CD14-positive monocyte (primary cell): ENCODE measurements at regions not wholly inside any gene's neighbourhood (a gene's known extent, or its start where the extent isn't known, plus 50 kb on each side); places are given as distances from the start of the nearest gene placed in this dataset.

Source experiments
- DNase-seq, 3 donors: peaks; one replicate each; pipeline ENCODE4 v3.0.0-alpha.2; 2011 to 2022
- H2AFZ ChIP-seq: 2 replicates; pipeline ENCODE4 v1.6.0; 2012; ENCODE audit warnings: mild to moderate bottlenecking, low read depth, low read length, inconsistent platforms; ENCODE audit not compliant: insufficient read depth, poor library complexity, severe bottlenecking
- H3K27ac ChIP-seq, 2 donors: 1 replicate in 1 of 2; 2 replicates in 1 of 2; pipeline ENCODE4 v1.5.1; 2012 to 2013; ENCODE audit warnings: low read length in 2 of 2, control low read depth in 1 of 2, inconsistent platforms in 1 of 2, low read depth in 1 of 2, mild to moderate bottlenecking in 1 of 2
- H3K27me3 ChIP-seq, 2 donors: one replicate each; pipeline versions ENCODE4 v1.6.0 to v1.6.1; 2011 to 2013; ENCODE audit warnings: low read length in 2 of 2; ENCODE audit not compliant: control insufficient read depth in 2 of 2, insufficient read depth in 2 of 2
- H3K36me3 ChIP-seq, 2 donors: replicated peaks in 1 of 2; 1 replicate in 1 of 2; 2 replicates in 1 of 2; pipeline versions ENCODE4 v1.5.1 to v1.6.1; 2012 to 2013; ENCODE audit warnings: low read length in 2 of 2, control low read depth in 1 of 2, inconsistent platforms in 1 of 2, mild to moderate bottlenecking in 1 of 2; ENCODE audit not compliant: insufficient read depth in 2 of 2, control insufficient read depth in 1 of 2
- H3K4me1 ChIP-seq, 2 donors: 1 replicate in 1 of 2; 2 replicates in 1 of 2; pipeline versions ENCODE4 v1.5.1 to v1.6.1; 2012 to 2013; ENCODE audit warnings: low read length in 2 of 2, control low read depth in 1 of 2, inconsistent platforms in 1 of 2, mild to moderate bottlenecking in 1 of 2, moderate library complexity in 1 of 2; ENCODE audit not compliant: insufficient read depth in 2 of 2, control insufficient read depth in 1 of 2
- H3K4me2 ChIP-seq: replicated peaks from 2 replicates; pipeline ENCODE3; 2012; ENCODE audit warnings: low read length, moderate library complexity, mild to moderate bottlenecking; ENCODE audit not compliant: poor library complexity, severe bottlenecking; ENCODE audit errors: extremely low read depth
- H3K4me3 ChIP-seq, 3 experiments: fragments of 200-600 bp in 1 of 3; sonication (generic) in 1 of 3; replicated peaks in 1 of 3; 1 replicate in 2 of 3; 2 replicates in 1 of 3; pipeline ENCODE4 v1.5.1; 2011 to 2013; ENCODE audit warnings: low read length in 3 of 3, mild to moderate bottlenecking in 3 of 3, control low read depth in 2 of 3, low read depth in 2 of 3, inconsistent platforms in 1 of 3, moderate library complexity in 1 of 3
- H3K79me2 ChIP-seq: 2 replicates; pipeline ENCODE4 v1.6.0; 2012; ENCODE audit warnings: mild to moderate bottlenecking, control low read depth, inconsistent platforms, low read length, moderate library complexity; ENCODE audit not compliant: insufficient read depth
- H3K9ac ChIP-seq: 2 replicates; pipeline ENCODE4 v1.6.0; 2017; ENCODE audit warnings: low read length, mild to moderate bottlenecking; ENCODE audit not compliant: insufficient read depth, poor library complexity, severe bottlenecking
- H3K9me3 ChIP-seq, 2 donors: replicated peaks in 1 of 2; 1 replicate in 1 of 2; 2 replicates in 1 of 2; pipeline versions ENCODE4 v1.5.1 to v1.6.1; 2012 to 2013; ENCODE audit warnings: low read length in 2 of 2, control low read depth in 1 of 2; ENCODE audit not compliant: control insufficient read depth in 1 of 2, insufficient read depth in 1 of 2
- H4K20me1 ChIP-seq: 2 replicates; pipeline ENCODE4 v1.6.0; 2012; ENCODE audit warnings: mild to moderate bottlenecking, low read length, control low read depth, moderate library complexity; ENCODE audit not compliant: insufficient read depth
- H3K27ac Mint-ChIP-seq, 7 donors: one replicate each; pipeline ENCODE4 v1.8.0; 2020; ENCODE audit warnings: mild to moderate bottlenecking in 7 of 7, mixed read lengths in 7 of 7, moderate library complexity in 6 of 7, inconsistent platforms in 2 of 7
- H3K27me3 Mint-ChIP-seq, 3 donors: one replicate each; pipeline ENCODE4 v1.8.0; 2021 to 2022; ENCODE audit warnings: low read depth in 3 of 3, mild to moderate bottlenecking in 3 of 3, mixed read lengths in 3 of 3, moderate library complexity in 3 of 3, inconsistent platforms in 1 of 3
- H3K36me3 Mint-ChIP-seq, 2 donors: one replicate each; pipeline ENCODE4 v1.8.0; 2020; ENCODE audit warnings: mixed read lengths in 2 of 2, inconsistent platforms in 1 of 2, mild to moderate bottlenecking in 1 of 2
- H3K4me1 Mint-ChIP-seq: one replicate; pipeline ENCODE4 v1.8.0; 2020; ENCODE audit warnings: mild to moderate bottlenecking, mixed read lengths
- H3K4me3 Mint-ChIP-seq, 2 donors: one replicate each; pipeline ENCODE4 v1.8.0; 2020; ENCODE audit warnings: mild to moderate bottlenecking in 2 of 2, mixed read lengths in 2 of 2, moderate library complexity in 1 of 2
- H3K9me3 Mint-ChIP-seq, 7 donors: one replicate each; pipeline ENCODE4 v1.8.0; 2020 to 2022; ENCODE audit warnings: mixed read lengths in 7 of 7, mild to moderate bottlenecking in 6 of 7, moderate library complexity in 6 of 7, inconsistent platforms in 2 of 7
- WGBS: methylation state at CpG from one replicate; pipeline ENCODE4 v1.1.5; 2013; ENCODE audit warnings: missing lambda C conversion rate; ENCODE audit not compliant: insufficient coverage; 5-methylcytosine and 5-hydroxymethylcytosine counted together
- intact Hi-C, 2 donors: fragments of 100-400 bp; cut with micrococcal nuclease; formaldehyde crosslinking; loops; one replicate each; pipeline versions ENCODE4 v1.15.0 to v1.15.1; 2023
- TF ChIP-seq, protein P1 (sequence below): fragments of 200-600 bp; IDR thresholded peaks from one replicate; pipeline ENCODE4 v1.8.0; 2022; ENCODE audit warnings: antibody characterized with exemption, mild to moderate bottlenecking

DNA sequence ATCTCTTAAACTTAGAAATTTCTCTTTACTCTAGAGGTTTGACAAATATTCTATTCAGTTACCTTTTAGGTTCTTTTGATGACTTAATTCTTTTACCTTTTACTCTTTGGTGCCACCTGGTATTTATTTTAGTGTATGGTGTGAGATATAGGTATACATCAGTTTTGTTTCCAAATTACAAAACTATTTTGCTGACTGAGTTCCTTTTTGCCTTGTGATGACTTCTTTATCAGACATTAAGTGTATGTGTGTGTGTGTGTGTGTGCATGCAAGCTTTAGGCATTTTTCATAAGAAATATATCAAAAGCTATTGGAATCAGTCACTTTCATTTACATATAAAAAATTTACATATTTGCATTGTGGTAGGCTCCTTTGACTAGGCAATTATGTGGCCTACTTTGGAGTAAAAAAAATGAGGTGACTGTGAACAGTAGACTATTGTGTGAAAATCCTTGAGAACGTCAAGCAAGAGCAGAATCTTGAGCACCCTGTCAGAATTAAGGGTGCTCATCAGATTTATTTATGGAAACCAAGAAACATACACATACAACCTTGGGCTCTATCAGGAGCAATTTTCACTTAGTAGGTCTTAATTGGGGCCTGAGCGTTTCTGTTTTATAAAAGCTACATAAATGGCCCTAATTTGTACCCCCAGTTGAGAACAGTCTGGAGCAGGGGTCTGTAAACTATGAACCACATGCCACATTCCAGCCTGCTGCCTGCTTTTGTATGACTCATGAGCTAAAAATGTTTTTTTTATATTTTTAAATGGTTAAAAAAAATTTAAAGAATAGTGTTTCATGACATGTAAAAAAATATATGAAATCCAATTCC, 415.9 kb downstream of the SLC4A3 start:
- WGBS: no CpG with 5 or more reads among the region's 2 CpGs
- Mint-ChIP-seq H3K9me3 (peaks cover 0 to under 1% (median 0%) of the 10 kb centered on the region in 7 donors), H3K4me1 (no peaks in the 10 kb centered on the region), H3K36me3 (no peaks in the 10 kb centered on the region), H3K27ac (no peak overlapping the region), H3K4me3 (no peak overlapping the region), H3K27me3 (peaks cover 0 to 2% (median 0%) of the 10 kb centered on the region in 3 donors)
- no peak overlapping the region for H3K27ac ChIP-seq
- no peaks in the 10 kb centered on the region for H3K4me1 ChIP-seq
- H2AFZ ChIP-seq: no peak overlapping the region
- intact Hi-C loops: no loop called here
- H3K27me3 ChIP-seq: no peaks in the 10 kb centered on the region
- no peaks in the 10 kb centered on the region for H3K79me2 ChIP-seq
- no peak overlapping the region for H3K9ac ChIP-seq
- TF ChIP-seq, protein P1, sequence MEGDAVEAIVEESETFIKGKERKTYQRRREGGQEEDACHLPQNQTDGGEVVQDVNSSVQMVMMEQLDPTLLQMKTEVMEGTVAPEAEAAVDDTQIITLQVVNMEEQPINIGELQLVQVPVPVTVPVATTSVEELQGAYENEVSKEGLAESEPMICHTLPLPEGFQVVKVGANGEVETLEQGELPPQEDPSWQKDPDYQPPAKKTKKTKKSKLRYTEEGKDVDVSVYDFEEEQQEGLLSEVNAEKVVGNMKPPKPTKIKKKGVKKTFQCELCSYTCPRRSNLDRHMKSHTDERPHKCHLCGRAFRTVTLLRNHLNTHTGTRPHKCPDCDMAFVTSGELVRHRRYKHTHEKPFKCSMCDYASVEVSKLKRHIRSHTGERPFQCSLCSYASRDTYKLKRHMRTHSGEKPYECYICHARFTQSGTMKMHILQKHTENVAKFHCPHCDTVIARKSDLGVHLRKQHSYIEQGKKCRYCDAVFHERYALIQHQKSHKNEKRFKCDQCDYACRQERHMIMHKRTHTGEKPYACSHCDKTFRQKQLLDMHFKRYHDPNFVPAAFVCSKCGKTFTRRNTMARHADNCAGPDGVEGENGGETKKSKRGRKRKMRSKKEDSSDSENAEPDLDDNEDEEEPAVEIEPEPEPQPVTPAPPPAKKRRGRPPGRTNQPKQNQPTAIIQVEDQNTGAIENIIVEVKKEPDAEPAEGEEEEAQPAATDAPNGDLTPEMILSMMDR: no peak
- no peaks in the 10 kb centered on the region for H4K20me1 ChIP-seq
- DNase-seq: no peak
- no peaks in the 10 kb centered on the region for H3K36me3 ChIP-seq
- no peak overlapping the region for H3K4me2 ChIP-seq
- no peaks in the 10 kb centered on the region for H3K9me3 ChIP-seq
- H3K4me3 ChIP-seq: no peak overlapping the region

DNA sequence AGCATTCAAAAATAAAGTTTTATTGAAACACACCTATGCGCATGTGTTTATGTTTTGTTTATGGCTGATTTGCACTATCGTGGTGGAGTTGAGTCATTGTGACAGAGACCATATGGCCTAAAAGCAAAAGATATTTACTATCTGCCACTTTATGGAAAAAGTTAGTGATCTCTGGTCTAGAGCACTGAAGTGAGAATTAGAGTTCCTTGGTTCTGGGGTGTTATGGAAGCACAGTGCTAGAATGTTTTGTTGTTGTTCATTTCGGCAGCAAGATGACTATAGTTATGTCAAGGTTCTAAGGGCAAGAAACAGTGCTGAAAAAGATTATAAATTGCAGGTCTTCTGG, 416.5 kb downstream of the SLC4A3 start:
- Histone ChIP-seq H3K4me1 (no peaks in the 10 kb centered on the region), H3K9ac (no peak overlapping the region), H3K4me2 (no peak overlapping the region), H3K36me3 (no peaks in the 10 kb centered on the region), H3K79me2 (no peaks in the 10 kb centered on the region), H3K9me3 (no peaks in the 10 kb centered on the region), H3K27me3 (no peaks in the 10 kb centered on the region), H4K20me1 (no peaks in the 10 kb centered on the region), H3K4me3 (no peak overlapping the region), H2AFZ (no peak overlapping the region), H3K27ac (no peak overlapping the region)
- Mint-ChIP-seq H3K27me3 (peaks cover 0 to 3% (median 0%) of the 10 kb centered on the region in 3 donors), H3K4me3 (no peak overlapping the region), H3K9me3 (peaks cover 0 to 3% (median 0%) of the 10 kb centered on the region in 7 donors), H3K4me1 (no peaks in the 10 kb centered on the region), H3K36me3 (no peaks in the 10 kb centered on the region), H3K27ac (no peak overlapping the region)
- WGBS: 100% methylated on average over 1 of the region's 3 CpGs
- DNase-seq: no peak
- TF ChIP-seq, protein P1: no peak
- intact Hi-C loops: no loop called here
